HepG2 (cell line): ENCODE measurements at regions not wholly inside any gene's neighbourhood (a gene's known extent, or its start where the extent isn't known, plus 50 kb on each side); places are given as distances from the start of the nearest gene placed in this dataset.

ENCODE experiments used
- ARID3A ChIP-seq: IDR thresholded peaks from 2 replicates; pipeline ENCODE4 v1.6.1; 2012; ENCODE audit warnings: low read depth, low read length, improper control_type of control experiment
- BRD4 ChIP-seq: sonication (generic); formaldehyde crosslinking; IDR thresholded peaks from 2 replicates; pipeline ENCODE4 v1.4.0; 2020; ENCODE audit warnings: missing genetic modification reagents
- CTCF ChIP-seq: sonication (generic); formaldehyde crosslinking; IDR thresholded peaks from 2 replicates; pipeline ENCODE4 v1.5.0; 2020; ENCODE audit warnings: mild to moderate bottlenecking, missing genetic modification reagents, moderate library complexity
- FOSL2 ChIP-seq: sonication (generic); formaldehyde crosslinking; IDR thresholded peaks from 2 replicates; pipeline ENCODE4 v1.4.0; 2020; ENCODE audit warnings: missing genetic modification reagents
- MAFK ChIP-seq, 2 experiments: IDR thresholded peaks in 1 of 2; conservative IDR thresholded peaks in 1 of 2; 2 replicates each; pipeline ENCODE4 v1.6.1; 2011; ENCODE audit warnings: improper control_type of control experiment in 2 of 2, low read length in 2 of 2
- MEF2D ChIP-seq: sonication (generic); formaldehyde crosslinking; IDR thresholded peaks from 2 replicates; pipeline ENCODE4 v1.5.1; 2020; ENCODE audit warnings: mild to moderate bottlenecking, missing genetic modification reagents
- POLR2AphosphoS2 ChIP-seq: IDR thresholded peaks from 2 replicates; pipeline ENCODE4 v1.6.1; 2011; ENCODE audit warnings: low read depth, low read length, improper control_type of control experiment
- REST ChIP-seq, 2 experiments: IDR thresholded peaks; 2 replicates each; pipeline ENCODE4 v1.6.1; 2011 to 2012; ENCODE audit warnings: low read length in 2 of 2, borderline replicate concordance in 1 of 2, low read depth in 1 of 2, mild to moderate bottlenecking in 1 of 2, moderate library complexity in 1 of 2
- THYN1 ChIP-seq: sonication (generic); formaldehyde crosslinking; IDR thresholded peaks from 2 replicates; pipeline ENCODE4 v1.8.1; 2023; ENCODE audit warnings: low read depth, mild to moderate bottlenecking, moderate library complexity, missing genetic modification reagents, borderline replicate concordance
- ZBTB38 ChIP-seq: sonication (generic); formaldehyde crosslinking; IDR thresholded peaks from 2 replicates; pipeline ENCODE4 v1.5.1; 2020; ENCODE audit warnings: mild to moderate bottlenecking, missing genetic modification reagents
- ZBTB43 ChIP-seq: sonication (generic); formaldehyde crosslinking; conservative IDR thresholded peaks from 2 replicates; pipeline ENCODE4 v1.4.0; 2020; ENCODE audit warnings: missing genetic modification reagents

DNA sequence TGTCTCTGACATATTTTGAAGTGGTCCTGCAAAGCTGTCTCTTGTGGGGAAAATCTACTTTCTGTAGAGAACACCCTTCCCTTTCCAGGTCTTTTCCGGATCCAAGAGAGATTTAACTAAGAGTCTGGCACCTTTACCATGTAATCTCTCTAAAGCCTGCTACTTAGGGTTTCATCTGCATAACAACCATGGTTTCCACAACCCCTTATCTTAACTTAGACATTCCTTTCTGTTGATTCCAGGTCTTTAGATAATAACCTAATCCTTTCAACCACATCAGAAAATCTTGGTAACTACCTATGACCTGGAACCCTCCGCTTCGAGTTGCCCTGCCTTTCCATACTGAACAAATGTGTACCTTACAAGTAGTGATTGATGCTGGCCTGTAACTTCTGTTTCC is 243.6 kb upstream of the PTER start:
- TF ChIP-seq POLR2AphosphoS2 (no peak), REST (IDR thresholded peaks at IDR 0.05; ENCODE audit: borderline replicate concordance in 1 of 2, low read depth in 1 of 2, low read length in 2 of 2) (no peak), MEF2D (CRISPR knock-in tag) (no peak), ZBTB38 (CRISPR knock-in tag) (no peak), ARID3A (no peak), FOSL2 (CRISPR knock-in tag) (no peak), ZBTB43 (CRISPR knock-in tag) (no peak), CTCF (CRISPR knock-in tag) (no peak), BRD4 (CRISPR knock-in tag) (no peak), MAFK (conservative IDR thresholded peaks at IDR 0.05 in 1 of 2, IDR thresholded peaks at IDR 0.05 in 1 of 2; ENCODE audit: low read length in 2 of 2) (no peak), THYN1 (CRISPR knock-in tag) (no peak)
